Uterus (tissue), 2 donors: ENCODE measurements at regions not wholly inside any gene's neighbourhood (a gene's known extent, or its start where the extent isn't known, plus 50 kb on each side); places are given as distances from the start of the nearest gene placed in this dataset.

Source experiments
- POLR2A ChIP-seq, 2 donors: fragments of 450-650 bp; IDR thresholded peaks; one replicate each; pipeline ENCODE4 v1.6.1; 2016; ENCODE audit warnings: antibody characterized with exemption in 2 of 2, mild to moderate bottlenecking in 1 of 2, moderate library complexity in 1 of 2
- TF ChIP-seq, protein P1 (sequence below), 4 experiments: fragments of 200-600 bp in 2 of 4; fragments of 450-650 bp in 2 of 4; sonication (generic) in 2 of 4; IDR thresholded peaks; one replicate each; pipeline ENCODE4 v1.5.1; 2016 to 2019; ENCODE audit warnings: antibody characterized with exemption in 4 of 4, mild to moderate bottlenecking in 2 of 4, moderate library complexity in 1 of 4

DNA sequence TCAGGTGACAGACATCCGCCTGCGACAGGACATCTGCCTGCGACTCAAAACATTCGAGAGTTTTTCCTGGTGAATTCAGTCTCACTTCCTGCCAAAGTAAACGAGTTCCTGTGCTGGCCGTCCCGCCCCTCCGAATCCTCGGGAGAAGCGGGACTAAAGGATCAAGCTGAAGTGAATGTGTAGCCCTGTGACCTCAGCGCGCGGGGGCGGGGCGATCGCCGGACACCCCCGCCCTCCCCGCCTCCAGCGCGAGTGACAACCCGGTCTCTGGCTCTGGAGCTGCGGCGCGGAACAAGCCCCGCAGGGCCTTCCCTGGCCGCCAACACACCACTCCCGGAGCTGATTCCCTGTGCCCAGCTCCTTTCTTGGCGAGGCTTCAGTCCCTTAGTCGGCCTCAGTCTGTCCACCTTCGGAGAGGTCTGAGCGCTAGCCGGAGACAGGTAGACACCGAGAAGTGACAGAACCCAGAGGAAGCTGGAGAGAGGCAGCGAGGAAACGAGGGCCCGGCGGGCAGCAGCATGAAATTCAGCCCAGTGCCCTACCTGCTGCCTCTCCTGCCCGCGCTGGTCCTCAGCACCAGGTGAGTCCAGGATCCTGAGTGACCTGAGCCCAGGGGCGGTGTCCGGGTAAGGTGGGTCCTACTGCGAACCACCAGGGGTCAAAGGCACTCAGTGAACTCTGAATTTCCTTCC, 766.4 kb upstream of the LUZP2 start:
- TF ChIP-seq, protein P1, sequence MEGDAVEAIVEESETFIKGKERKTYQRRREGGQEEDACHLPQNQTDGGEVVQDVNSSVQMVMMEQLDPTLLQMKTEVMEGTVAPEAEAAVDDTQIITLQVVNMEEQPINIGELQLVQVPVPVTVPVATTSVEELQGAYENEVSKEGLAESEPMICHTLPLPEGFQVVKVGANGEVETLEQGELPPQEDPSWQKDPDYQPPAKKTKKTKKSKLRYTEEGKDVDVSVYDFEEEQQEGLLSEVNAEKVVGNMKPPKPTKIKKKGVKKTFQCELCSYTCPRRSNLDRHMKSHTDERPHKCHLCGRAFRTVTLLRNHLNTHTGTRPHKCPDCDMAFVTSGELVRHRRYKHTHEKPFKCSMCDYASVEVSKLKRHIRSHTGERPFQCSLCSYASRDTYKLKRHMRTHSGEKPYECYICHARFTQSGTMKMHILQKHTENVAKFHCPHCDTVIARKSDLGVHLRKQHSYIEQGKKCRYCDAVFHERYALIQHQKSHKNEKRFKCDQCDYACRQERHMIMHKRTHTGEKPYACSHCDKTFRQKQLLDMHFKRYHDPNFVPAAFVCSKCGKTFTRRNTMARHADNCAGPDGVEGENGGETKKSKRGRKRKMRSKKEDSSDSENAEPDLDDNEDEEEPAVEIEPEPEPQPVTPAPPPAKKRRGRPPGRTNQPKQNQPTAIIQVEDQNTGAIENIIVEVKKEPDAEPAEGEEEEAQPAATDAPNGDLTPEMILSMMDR (IDR thresholded peaks at IDR 0.05) = no peak
- no peak for TF ChIP-seq POLR2A (IDR thresholded peaks at IDR 0.05)
